Neural cell (in vitro differentiated cells): ENCODE measurements at regions not wholly inside any gene's neighbourhood (a gene's known extent, or its start where the extent isn't known, plus 50 kb on each side); places are given as distances from the start of the nearest gene placed in this dataset.

Experiments used
- H2AFZ ChIP-seq: fragments of 200-600, 300-800 bp; sonication (generic), shearing (Covaris generic); 2 replicates; pipeline ENCODE4 v1.6.0; 2014; ENCODE audit warnings: low read depth, mild to moderate bottlenecking, antibody characterized with exemption, low read length, moderate library complexity
- H3F3A ChIP-seq: fragments of 200-600 bp; shearing (Covaris generic); 2 replicates; pipeline ENCODE4 v1.6.1; 2016; ENCODE audit warnings: mild to moderate bottlenecking, moderate library complexity, mixed read lengths, antibody characterized with exemption, low read length; ENCODE audit not compliant: insufficient read depth, poor library complexity, severe bottlenecking
- H3K27ac ChIP-seq: fragments of 200-600, 300-800 bp; sonication (generic), shearing (Covaris generic); 2 replicates; pipeline ENCODE4 v1.5.1; 2014; ENCODE audit warnings: mild to moderate bottlenecking, low read length, moderate library complexity
- H3K27me3 ChIP-seq: fragments of 300-800, 200-600 bp; sonication (generic), shearing (Covaris generic); 2 replicates; pipeline ENCODE4 v1.6.0; 2014; ENCODE audit warnings: mild to moderate bottlenecking, low read depth, low read length, moderate library complexity; ENCODE audit not compliant: insufficient read depth
- H3K36me3 ChIP-seq: fragments of 300-800, 200-600 bp; sonication (generic), shearing (Covaris generic); 2 replicates; pipeline ENCODE4 v1.5.1; 2014; ENCODE audit warnings: mild to moderate bottlenecking, antibody characterized with exemption, low read length, moderate library complexity; ENCODE audit not compliant: insufficient read depth
- H3K4me2 ChIP-seq: fragments of 300-800, 200-600 bp; sonication (generic), shearing (Covaris generic); 2 replicates; pipeline ENCODE4 v1.6.0; 2014; ENCODE audit warnings: mild to moderate bottlenecking, low read length
- H3K4me3 ChIP-seq: fragments of 300-800, 200-600 bp; sonication (generic), shearing (Covaris generic); 2 replicates; pipeline ENCODE4 v1.5.1; 2014; ENCODE audit warnings: mild to moderate bottlenecking, low read length, moderate library complexity
- H3K79me2 ChIP-seq: fragments of 200-600 bp; shearing (Covaris generic); replicated peaks from 2 replicates; pipeline ENCODE4 v1.6.0; 2014; ENCODE audit warnings: mild to moderate bottlenecking, low read length, moderate library complexity; ENCODE audit not compliant: insufficient read depth
- H3K9ac ChIP-seq: fragments of 300-800, 200-600 bp; sonication (generic), shearing (Covaris generic); 2 replicates; pipeline ENCODE4 v1.6.1; 2016; ENCODE audit warnings: mild to moderate bottlenecking, low read length, mixed read lengths
- H3K9me2 ChIP-seq: fragments of 200-600 bp; shearing (Covaris generic); 2 replicates; pipeline ENCODE4 v1.6.1; 2016; ENCODE audit warnings: mild to moderate bottlenecking, low read length, mixed read lengths; ENCODE audit not compliant: insufficient read depth
- H3K9me3 ChIP-seq: fragments of 200-600, 300-800 bp; sonication (generic), shearing (Covaris generic); 2 replicates; pipeline ENCODE4 v1.6.1; 2016; ENCODE audit warnings: mild to moderate bottlenecking, mixed run types, low read length, moderate library complexity, mixed read lengths
- H4K20me1 ChIP-seq: fragments of 200-600 bp; shearing (Covaris generic); 2 replicates; pipeline ENCODE4 v1.6.1; 2016; ENCODE audit warnings: mild to moderate bottlenecking, mixed run types; ENCODE audit not compliant: insufficient read depth
- EP300 ChIP-seq: fragments of 450-650 bp; conservative IDR thresholded peaks from 2 replicates; pipeline ENCODE4 v1.6.1; 2014; ENCODE audit warnings: antibody characterized with exemption, mild to moderate bottlenecking, moderate library complexity; ENCODE audit not compliant: poor library complexity, severe bottlenecking
- EZH2 ChIP-seq: fragments of 200-600, 300-800 bp; shearing (Covaris generic), sonication (generic); IDR thresholded peaks from 2 replicates; pipeline ENCODE4 v1.6.1; 2014; ENCODE audit warnings: antibody characterized with exemption, low read length, borderline replicate concordance, mild to moderate bottlenecking; ENCODE audit not compliant: insufficient read depth, poor library complexity, severe bottlenecking
- MXI1 ChIP-seq: fragments of 450-650 bp; conservative IDR thresholded peaks from 2 replicates; pipeline ENCODE4 v1.6.1; 2014; ENCODE audit warnings: antibody characterized with exemption, mild to moderate bottlenecking; ENCODE audit not compliant: poor library complexity, severe bottlenecking
- POLR2AphosphoS5 ChIP-seq: IDR thresholded peaks from 2 replicates; pipeline ENCODE4 v1.6.1; 2012
- RAD21 ChIP-seq: fragments of 450-650 bp; conservative IDR thresholded peaks from 2 replicates; pipeline ENCODE4 v1.6.1; 2014; ENCODE audit warnings: antibody characterized with exemption, mild to moderate bottlenecking, moderate library complexity
- REST ChIP-seq: IDR thresholded peaks from 2 replicates; pipeline ENCODE4 v1.6.1; 2012; ENCODE audit warnings: borderline replicate concordance
- SMC3 ChIP-seq: fragments of 450-650 bp; conservative IDR thresholded peaks from 2 replicates; pipeline ENCODE4 v1.6.1; 2014; ENCODE audit warnings: antibody characterized with exemption, mild to moderate bottlenecking, moderate library complexity; ENCODE audit not compliant: poor library complexity
- TAF1 ChIP-seq: IDR thresholded peaks from 2 replicates; pipeline ENCODE4 v1.6.1; 2012; ENCODE audit warnings: low read depth
- TF ChIP-seq, protein P1 (sequence below): fragments of 450-650 bp; IDR thresholded peaks from 2 replicates; pipeline ENCODE4 v1.5.1; 2014; ENCODE audit warnings: antibody characterized with exemption, mild to moderate bottlenecking, moderate library complexity; ENCODE audit not compliant: poor library complexity, severe bottlenecking

DNA sequence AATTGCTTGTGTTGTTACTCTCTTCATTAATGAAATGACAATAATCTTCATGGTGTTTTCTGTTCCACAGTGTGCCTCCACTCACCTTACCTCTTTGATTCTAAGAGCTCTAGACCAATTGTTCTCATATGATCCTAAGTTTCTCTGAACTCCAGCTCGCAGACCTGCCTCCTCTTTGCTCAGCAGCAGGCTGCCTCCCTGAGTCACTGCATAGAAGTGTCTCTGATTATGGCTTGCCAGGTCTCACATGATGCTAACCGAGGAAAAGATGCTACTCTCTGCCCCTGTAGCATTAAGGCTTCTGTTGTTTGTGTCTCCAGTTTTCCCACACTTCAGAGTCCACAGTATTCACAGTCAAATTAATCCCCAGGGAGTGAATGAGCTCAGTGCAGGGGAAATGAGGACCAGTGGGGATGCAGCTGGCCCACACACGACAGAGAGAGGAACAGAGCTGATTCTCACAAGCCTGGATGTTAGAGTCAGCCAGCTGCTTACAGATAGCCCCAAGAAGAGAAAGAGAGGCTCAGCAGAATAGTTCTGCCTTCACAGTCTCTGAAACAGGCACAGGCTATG is 145.9 kb upstream of the EGR2 start:
- Histone ChIP-seq H3F3A (no peaks in the 10 kb centered on the region), H2AFZ (no peak overlapping the region), H3K27ac (no peak overlapping the region), H3K9me2 (no peaks in the 10 kb centered on the region), H3K9ac (no peak overlapping the region), H3K4me3 (no peak overlapping the region), H3K4me2 (no peak overlapping the region), H3K9me3 (no peaks in the 10 kb centered on the region), H3K27me3 (no peaks in the 10 kb centered on the region), H3K36me3 (no peaks in the 10 kb centered on the region), H4K20me1 (no peaks in the 10 kb centered on the region), H3K79me2 (no peaks in the 10 kb centered on the region)
- TF ChIP-seq SMC3 (no peak), RAD21 (no peak), POLR2AphosphoS5 (no peak), EP300 (no peak)
- TF ChIP-seq, protein P1, sequence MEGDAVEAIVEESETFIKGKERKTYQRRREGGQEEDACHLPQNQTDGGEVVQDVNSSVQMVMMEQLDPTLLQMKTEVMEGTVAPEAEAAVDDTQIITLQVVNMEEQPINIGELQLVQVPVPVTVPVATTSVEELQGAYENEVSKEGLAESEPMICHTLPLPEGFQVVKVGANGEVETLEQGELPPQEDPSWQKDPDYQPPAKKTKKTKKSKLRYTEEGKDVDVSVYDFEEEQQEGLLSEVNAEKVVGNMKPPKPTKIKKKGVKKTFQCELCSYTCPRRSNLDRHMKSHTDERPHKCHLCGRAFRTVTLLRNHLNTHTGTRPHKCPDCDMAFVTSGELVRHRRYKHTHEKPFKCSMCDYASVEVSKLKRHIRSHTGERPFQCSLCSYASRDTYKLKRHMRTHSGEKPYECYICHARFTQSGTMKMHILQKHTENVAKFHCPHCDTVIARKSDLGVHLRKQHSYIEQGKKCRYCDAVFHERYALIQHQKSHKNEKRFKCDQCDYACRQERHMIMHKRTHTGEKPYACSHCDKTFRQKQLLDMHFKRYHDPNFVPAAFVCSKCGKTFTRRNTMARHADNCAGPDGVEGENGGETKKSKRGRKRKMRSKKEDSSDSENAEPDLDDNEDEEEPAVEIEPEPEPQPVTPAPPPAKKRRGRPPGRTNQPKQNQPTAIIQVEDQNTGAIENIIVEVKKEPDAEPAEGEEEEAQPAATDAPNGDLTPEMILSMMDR = no peak

GRCh38 chr10:62960416-62960815 is 144.2 kb upstream of the EGR2 start:
- no peaks in the 10 kb centered on the region for H3K36me3 ChIP-seq

More at GRCh38 chr10:62960416-62960815, 144.2 kb upstream of the EGR2 start:
- Histone ChIP-seq H3K9me3 (no peaks in the 10 kb centered on the region), H3K9me2 (no peaks in the 10 kb centered on the region), H3K27ac (no peak overlapping the region), H3K4me2 (no peak overlapping the region), H2AFZ (no peak overlapping the region), H3K9ac (no peak overlapping the region), H3K79me2 (no peaks in the 10 kb centered on the region), H3F3A (no peaks in the 10 kb centered on the region), H4K20me1 (no peaks in the 10 kb centered on the region), H3K4me3 (no peak overlapping the region), H3K27me3 (no peaks in the 10 kb centered on the region)
- TF ChIP-seq REST = no peak
- TF ChIP-seq TAF1 = no peak
- TF ChIP-seq SMC3 = no peak
- no peak for TF ChIP-seq POLR2AphosphoS5
- TF ChIP-seq EP300 = no peak
- TF ChIP-seq MXI1 = no peak
- TF ChIP-seq RAD21 = no peak
- no peak for TF ChIP-seq EZH2
